NCI-H1694 treated with DMSO at 0.1 percent for 48 hours (cell line): ENCODE measurements at regions not wholly inside any gene's neighbourhood (a gene's known extent, or its start where the extent isn't known, plus 50 kb on each side); places are given as distances from the start of the nearest gene placed in this dataset.

Source experiments
- DNase-seq: peaks from one replicate; lab custom pipeline; 2025; lab: John Stamatoyannopoulos, UW

DNA sequence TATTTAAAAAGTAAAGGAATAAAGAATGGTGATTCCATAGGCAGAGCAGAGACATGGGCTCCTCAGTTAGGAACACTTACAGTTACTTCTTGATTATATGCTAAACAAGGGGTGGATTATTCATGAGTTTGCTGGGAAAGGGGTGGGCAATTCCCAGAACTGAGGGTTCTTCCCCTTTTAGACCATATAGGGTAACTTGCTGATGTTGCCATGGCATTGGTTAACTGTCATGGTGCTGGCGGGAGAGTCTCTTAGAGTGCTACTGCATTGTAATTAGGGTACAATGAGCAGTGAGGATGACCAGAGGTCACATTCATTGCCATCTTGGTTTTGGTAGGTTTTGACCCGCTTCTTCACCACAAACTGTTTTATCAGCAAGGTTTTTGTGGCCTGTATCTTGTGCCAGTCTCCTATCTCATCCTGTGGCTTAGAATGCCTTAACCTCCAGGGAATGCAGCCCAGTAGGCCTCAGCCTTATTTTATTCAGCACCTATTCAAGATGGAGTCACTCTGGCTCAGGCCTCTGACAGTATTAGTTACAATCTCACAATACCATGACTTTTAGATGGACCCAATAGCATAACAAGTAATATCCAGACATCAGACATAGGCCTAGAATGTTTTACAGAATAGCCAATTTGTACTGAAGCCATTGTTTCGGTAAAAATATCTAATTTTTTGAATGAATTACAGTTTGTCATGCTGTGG lies 106.8 kb downstream of the ZBTB18 start:
- DNase-seq: no peak

DNA sequence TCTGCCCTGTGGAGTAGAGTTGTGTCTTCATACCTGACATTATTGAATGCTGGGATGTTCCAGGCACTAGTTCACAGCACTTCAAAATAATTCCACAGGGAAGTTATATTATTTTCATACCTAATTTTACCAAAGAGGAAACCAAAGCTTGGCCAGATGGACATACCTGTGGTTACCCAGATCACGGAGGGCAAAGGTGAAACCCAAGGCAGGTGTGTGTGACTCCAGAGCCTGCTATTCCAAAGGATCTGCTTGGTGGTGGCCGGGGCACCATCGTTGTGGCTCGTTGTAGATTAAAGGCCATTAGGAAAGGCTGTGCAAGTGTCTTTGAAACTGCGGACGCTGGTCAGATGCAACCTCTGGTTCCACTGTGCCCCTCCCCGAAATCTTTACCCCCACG lies 108.6 kb downstream of the ZBTB18 start:
- no peak for DNase-seq

DNA sequence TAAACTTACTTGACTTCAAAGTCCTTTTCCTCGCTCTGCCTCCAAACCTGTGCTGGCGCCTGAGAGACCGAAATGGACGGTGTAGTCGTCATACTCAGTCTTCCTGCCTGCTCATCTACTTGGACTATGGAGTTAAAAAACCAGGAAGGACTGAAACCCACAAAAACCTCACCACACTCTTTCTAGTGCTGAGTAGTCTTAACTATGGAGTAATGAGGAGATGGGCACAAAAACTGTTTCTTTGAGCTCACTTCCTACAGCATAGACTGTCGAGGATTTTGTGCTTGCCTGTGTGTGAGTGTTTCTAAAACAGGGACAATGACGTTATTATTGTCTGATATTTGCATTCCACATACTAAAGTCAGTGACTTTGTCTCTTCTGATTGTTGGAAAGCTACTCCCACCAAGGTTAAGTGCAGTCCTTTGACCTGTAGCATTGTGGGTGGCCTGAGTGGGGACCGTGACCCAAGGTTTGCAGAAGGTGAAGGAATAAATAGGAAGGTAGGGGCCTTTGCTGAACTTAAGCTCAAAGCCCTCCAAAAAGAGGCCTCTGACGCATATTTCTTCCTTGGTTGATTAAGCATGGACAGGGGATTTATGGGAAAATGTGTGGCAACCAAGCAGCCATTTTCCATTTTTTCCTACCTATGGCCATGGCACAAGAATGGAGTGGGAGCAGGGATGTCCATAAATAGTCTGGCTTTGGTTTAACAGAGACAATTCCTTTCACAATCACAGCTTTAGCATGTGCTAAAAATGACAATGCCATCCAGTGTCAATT lies 109.6 kb downstream of the ZBTB18 start:
- DNase-seq: no peak

DNA sequence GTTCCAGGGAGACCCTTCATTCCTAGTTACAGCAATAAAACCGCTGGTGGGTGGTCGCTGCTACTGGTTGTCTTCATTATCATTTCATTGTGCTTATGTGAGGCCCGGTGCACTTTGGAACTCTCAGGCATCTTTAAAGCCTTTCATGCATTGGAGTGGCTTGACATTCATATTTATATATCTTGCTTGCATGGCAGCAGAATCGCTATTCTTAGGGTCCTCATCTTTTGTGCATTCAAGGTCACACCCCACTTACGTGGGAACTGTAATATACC lies 110.1 kb downstream of the ZBTB18 start:
- no peak for DNase-seq

DNA sequence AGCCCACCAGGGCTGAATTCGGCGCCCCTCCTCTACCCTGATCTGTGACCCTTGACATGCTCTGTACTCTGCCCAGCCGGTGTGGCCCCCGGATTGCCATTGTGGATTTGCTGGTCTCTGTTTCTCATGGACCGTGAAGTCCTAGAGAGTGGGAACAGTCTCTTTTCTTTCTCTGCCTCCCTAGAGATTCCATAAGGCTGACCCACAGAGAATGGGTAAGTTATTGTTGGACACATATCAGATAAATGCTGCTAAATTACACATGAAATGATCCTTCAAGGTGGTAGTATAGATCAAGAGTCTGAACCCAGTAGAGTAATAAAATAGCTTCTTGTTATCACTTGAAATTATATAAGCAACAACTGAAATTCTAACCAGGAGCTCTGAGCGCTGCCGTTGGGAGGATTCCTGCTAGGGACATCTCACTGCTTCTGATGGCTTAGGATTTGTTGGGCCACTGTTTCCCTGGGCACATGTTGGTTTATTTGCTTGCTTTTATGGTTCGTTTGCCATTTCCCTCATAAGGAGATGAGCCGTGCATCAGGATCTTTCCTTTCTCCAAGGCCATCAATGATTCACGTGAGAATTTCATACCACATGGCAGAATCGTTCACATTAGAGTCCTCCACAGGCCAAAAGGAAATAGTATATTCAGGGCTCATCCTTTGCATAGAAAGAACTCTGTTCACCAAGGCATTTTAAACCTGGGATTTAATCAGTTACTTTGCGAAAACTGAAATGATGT lies 111.9 kb downstream of the ZBTB18 start:
- DNase-seq: no peak

DNA sequence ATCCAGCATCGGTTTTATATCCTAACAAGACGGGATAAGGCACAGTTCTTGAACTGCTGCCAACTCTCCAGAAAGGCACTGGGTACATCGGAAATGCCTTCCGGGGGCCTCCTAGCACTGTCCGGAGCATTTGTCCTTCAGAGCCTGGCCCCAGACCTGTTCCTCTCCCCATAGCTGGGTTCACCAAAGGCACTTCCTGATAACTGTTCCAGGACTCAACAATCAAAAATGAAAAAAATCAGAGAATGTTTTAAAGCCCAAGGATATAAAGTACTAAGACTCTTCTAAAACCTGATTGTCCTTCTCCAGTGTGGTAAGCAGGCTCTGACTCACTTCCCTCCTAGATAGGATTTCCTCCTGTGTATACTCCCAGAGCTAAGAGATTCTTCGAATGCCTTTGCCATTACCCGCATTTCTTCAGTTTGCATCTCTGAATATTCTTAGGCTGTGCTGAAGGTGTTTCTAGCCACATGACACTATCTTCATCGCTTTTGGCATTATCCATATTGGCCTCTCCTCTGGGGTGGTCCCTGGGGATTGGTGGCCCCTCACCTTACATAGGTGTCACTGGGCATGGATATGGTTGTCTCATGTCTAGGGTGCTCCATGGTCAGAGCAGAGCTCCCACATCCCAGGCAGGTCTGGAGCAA lies 112.9 kb downstream of the ZBTB18 start:
- no peak for DNase-seq

DNA sequence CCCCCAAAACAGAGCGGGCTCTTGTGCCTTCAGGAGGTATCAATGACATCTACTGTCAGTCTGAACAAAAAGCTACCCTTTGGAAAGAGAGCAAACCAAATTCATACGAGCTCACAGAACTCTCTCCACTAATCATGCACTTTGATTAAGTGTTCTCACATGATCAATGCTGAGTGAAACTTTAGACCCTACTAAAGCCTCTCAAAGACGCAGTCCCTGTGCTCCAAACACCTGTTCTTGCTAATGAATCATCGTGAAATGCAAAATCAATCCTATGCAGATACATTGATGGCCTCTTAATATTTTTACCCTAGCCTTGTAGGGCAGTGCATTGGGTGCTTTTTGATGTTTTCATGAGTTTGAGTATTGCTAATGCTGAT lies 113.4 kb downstream of the ZBTB18 start:
- DNase-seq: no peak

GRCh38 chr1:244165021-244165420 lies 113.9 kb downstream of the ZBTB18 start:
- no peak for DNase-seq

DNA sequence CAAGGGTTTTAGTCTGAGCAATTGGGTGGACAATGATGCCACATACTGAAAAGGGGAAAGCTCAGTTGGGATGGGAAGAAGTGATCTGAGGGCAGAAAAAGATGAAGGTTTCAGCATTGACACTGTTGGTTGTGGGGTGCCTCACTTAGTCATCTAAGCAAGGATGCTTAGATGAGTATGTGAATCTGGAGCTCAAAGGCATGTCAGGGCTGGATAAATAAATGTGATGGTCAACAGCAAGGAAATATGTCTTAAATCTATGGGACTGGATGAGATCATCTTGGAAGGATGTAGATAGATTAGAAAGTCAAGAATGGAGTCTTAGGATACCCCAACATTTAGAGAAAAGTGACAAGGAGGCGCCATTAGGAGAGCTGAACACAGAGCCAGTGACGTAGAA lies 114.6 kb downstream of the ZBTB18 start:
- no peak for DNase-seq

DNA sequence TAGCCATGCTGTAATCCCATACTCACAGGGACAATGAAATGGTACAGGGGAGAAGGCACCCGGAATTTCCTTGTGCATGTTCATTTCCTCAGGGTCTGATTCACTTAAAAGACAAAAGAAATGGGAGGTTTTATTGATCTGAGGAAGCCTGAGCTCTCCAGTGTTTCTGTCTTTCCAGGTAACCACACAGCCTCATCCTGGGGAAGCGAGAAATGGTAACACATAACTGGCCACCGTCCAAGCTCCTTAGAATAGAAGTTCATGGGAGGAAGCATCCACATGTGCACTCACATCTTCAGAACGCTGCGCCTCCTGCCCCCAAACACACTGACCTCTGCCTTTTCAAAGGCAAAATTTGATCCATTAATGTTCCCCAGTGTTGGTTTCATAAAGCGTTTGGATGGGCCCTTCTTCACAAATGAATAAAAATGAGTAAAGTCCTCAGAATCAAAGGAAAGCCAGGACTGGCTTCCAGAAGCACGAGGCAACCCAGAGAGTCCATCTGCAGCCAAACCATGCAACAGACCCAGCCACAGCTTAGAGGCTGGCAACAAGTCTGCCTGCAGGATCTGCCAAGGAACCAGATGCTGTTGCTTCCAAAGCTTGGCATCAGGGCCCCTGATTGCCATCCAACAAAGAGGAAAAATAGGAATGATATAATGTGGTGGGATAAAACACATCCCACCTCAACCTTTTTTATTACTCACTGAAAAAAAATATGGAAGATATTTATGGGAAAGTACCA lies 120.3 kb downstream of the ZBTB18 start:
- DNase-seq: peak; percentile 78

DNA sequence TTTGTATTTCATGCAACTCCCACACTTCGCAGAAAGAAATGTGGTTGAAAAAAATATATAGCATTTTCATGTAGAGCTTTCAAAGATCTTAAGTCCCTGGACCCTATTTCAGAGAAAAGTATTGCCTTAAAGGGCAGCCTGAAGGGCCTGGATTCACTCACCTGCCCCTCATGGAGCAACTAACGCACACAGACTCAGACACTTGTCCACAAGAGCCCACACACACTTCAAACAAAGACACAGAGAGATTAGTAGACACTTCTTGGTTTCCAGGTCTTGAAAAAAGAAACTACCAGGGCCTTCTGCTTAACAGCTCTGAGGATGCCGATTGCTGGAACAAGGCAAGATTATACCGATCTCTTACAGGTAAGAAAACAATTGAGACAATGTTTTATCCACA lies 122.2 kb downstream of the ZBTB18 start:
- DNase-seq: no peak

DNA sequence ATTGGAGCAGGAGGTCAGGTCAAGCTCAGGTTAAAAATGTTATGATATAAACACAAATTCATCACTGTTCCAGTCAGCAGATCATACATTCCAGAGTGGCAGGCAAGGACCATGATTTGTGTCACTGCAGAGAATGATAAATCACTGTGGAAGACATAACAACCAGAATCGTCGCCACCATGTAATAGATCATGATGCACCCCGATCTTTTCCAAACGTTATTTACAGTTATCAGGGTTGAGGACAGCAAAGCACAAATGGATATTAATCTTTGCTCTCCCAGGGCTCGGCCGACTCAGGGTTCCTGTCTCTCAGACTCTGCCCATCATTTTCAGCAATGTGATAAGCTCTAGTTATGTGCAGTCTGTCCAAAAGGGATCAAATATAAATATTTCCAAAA lies 122.7 kb downstream of the ZBTB18 start:
- DNase-seq: no peak

DNA sequence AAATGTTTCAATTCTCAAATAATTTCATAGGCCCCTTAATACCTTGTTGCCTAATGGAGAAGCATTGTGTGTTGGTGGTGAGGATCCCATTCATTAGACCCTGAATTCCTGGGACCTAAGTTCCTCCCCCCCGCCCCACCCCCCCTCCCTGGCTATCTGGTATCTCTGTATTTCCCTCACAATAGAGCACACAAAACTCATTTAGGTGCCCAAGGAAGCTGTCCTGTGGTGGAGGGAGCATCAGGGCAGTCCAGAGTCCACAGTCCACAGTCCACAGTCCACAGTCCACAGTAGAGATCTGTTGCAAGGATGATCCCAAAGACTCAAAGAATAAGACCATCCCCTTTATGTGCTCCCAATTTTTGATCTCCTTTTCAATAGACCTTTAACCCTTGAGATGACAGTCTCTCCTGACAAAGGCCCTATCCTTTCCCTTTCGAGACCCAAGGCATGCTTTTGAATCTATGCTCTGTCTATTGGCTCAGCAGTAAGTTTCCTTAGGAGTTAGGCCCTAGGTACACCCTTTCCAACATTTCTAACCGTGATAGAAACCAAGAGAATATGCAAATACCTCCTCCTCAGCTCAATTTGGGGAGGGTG lies 123.9 kb downstream of the ZBTB18 start:
- no peak for DNase-seq

GRCh38 chr1:244176201-244176600 lies 125.1 kb downstream of the ZBTB18 start:
- DNase-seq: no peak

DNA sequence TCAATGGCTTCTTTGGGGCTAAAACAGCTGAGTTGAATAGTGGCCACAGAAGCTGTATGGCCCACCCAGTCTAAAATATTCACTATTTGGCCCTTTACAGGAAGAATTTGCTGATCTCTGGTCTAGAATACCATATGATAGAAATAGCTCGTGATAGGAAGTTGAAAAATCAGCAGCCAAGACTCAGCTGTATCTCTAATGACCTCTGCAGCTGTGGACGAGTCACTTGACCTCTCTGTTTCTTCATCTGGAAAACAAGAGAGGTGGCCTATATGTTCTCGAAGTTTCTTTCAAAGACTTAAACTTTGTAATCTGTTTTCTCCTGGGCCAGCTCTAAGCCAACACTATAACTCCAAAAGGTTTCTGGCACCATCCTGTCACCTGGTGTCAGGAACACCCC lies 129.2 kb downstream of the ZBTB18 start:
- no peak for DNase-seq

DNA sequence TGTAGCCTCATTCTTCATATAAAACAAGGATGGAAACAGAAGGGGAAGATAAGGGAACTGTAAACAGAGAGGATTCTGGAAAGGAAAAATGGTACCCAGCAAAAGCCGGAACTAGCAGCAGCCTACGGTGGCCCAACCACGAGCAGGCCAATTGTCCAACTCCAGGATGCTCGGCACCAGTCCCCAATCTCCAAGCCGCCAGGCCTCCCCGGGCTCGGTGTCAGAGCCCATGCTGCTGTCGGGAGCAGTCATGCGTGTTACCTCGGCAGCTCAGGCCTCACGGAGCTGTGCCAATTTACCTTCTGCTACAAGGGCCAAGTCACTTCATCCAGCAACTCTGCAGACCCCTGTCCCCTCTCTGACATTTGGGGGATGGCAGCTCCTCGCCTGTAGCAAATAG lies 130.8 kb downstream of the ZBTB18 start:
- DNase-seq: no peak

- no peak for DNase-seq
These were observed 132.0 kb downstream of the ZBTB18 start for GRCh38 chr1:244183037-244183436.

- no peak for DNase-seq
These were observed 135.3 kb downstream of the ZBTB18 start for GRCh38 chr1:244186372-244186771.

GRCh38 chr1:244187310-244187709 lies 136.2 kb downstream of the ZBTB18 start:
- DNase-seq: no peak

DNA sequence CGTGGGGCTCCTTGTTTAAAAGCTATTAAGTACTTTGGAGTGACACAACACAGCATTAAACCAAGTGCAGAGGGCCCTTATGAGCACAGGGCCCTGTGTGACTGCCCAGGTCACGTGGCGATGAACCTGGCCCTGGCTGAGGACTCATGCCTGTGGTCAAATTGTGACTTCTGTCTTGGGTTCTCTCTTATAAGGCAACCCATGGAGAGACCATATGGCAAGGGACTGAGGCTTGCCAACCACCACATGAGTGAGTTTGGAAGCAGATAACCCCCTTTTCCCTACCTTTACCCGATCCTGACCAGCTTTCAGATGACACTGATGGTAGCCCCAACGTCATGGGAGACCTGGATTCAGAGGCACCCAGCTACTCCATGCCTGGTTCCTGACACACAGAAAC lies 140.5 kb downstream of the ZBTB18 start:
- no peak for DNase-seq

DNA sequence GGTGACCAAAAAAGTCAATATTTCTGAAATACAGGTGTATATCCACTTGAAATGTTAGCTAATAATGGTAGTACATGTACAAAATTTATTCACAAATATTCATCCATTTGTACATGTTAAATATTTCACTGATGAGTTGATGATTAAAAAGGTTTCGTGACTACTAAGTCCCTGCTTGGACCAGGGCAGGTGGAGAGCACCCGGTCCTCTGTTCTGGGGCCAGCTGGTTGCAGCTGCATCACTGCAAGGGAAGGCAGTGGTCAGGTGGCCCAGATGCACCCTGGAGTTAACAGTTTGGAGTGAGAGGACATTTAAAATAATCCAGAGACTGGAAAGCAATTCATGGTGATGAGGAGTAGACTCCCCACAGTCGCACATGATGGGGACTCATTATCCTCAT lies 141.2 kb downstream of the ZBTB18 start:
- DNase-seq: no peak
